ENCODE measurements at regions not wholly inside any gene's neighbourhood (a gene's known extent, or its start where the extent isn't known, plus 50 kb on each side); places are given as distances from the start of the nearest gene placed in this dataset.

DNA sequence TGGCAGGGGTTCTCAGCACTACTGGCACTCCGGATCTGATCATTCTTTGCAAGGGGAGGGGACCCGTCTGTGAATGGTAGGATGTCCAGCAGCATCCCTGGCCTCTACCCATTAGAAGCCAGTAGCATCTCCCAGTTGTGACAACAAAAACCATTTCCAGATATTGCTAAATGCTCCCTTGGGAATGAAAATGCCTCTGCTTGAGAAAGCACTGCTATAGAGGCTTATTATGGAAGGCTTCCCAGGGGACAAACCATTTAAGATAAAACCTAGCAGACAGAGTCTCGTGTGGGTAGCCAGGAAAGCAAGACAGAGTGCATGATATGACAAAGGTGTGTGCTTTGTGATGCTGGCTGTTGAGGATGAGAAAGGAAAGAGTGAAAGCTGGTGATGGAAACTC, 273.7 kb downstream of the TMX3 start:
- DNase-seq, result no peak
- intact Hi-C loops (cut with DNase I; ENCODE audit: low total_unique reads), result no loop called here
- TF ChIP-seq, protein P1, sequence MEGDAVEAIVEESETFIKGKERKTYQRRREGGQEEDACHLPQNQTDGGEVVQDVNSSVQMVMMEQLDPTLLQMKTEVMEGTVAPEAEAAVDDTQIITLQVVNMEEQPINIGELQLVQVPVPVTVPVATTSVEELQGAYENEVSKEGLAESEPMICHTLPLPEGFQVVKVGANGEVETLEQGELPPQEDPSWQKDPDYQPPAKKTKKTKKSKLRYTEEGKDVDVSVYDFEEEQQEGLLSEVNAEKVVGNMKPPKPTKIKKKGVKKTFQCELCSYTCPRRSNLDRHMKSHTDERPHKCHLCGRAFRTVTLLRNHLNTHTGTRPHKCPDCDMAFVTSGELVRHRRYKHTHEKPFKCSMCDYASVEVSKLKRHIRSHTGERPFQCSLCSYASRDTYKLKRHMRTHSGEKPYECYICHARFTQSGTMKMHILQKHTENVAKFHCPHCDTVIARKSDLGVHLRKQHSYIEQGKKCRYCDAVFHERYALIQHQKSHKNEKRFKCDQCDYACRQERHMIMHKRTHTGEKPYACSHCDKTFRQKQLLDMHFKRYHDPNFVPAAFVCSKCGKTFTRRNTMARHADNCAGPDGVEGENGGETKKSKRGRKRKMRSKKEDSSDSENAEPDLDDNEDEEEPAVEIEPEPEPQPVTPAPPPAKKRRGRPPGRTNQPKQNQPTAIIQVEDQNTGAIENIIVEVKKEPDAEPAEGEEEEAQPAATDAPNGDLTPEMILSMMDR (IDR thresholded peaks at IDR 0.05), result no peak
- Histone ChIP-seq H3K36me3 (no peaks in the 10 kb centered on the region), H3K4me1 (no peaks in the 10 kb centered on the region), H3K27me3 (no peaks in the 10 kb centered on the region), H3K4me3 (no peak overlapping the region), H3K9me3 (no peaks in the 10 kb centered on the region), H3K27ac (no peak overlapping the region)

DNA sequence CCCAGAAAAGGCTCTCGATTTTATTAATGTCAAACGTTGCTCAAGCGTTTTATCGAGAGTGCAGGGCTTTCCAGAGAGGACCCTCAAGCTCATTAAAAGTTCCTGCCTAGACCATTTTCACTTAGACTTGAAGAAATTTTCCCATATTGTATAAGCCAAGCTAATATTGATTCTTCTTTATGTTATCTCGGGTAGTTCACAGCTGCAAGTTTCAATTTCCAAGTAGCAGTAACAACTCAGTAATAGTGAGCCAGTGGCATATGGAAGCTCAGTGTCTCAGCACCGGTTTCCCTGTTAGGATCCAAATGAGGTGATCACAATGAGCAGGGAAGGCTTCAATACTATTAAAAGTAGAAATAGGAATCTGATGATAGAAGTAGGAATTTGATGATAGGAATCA, 274.5 kb downstream of the TMX3 start:
- DNase-seq, result no peak
- intact Hi-C loops (cut with DNase I; ENCODE audit: low total_unique reads), result no loop called here
- no peaks in the 10 kb centered on the region for H3K27me3 ChIP-seq
- H3K36me3 ChIP-seq, result no peaks in the 10 kb centered on the region
- H3K27ac ChIP-seq, result no peak overlapping the region
- H3K9me3 ChIP-seq, result no peaks in the 10 kb centered on the region
- no peak overlapping the region for H3K4me3 ChIP-seq
- TF ChIP-seq, protein P1 (IDR thresholded peaks at IDR 0.05), result no peak
- H3K4me1 ChIP-seq, result no peaks in the 10 kb centered on the region

DNA sequence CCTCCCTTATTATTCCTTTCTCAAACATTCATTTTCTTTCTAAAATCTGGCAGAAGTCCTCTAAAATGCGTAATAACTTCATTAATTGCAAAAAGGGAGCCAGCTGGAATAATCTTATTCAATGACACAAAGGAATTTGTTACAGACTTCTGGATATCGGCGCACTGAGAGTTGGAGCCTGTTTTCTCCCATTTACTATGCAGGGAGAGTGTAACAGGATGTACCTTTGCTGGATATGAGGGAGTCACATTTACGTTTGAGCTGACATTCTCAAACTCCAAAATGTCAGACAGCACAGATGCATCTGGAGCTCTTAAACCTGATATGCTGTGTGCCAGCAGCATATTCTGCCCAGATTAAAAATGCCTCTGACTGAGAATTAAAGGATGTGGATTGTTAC, 275.3 kb downstream of the TMX3 start:
- TF ChIP-seq, protein P1 (IDR thresholded peaks at IDR 0.05), result no peak
- Histone ChIP-seq H3K4me3 (no peak overlapping the region), H3K27me3 (no peaks in the 10 kb centered on the region), H3K36me3 (no peaks in the 10 kb centered on the region), H3K27ac (no peak overlapping the region), H3K4me1 (no peaks in the 10 kb centered on the region), H3K9me3 (no peaks in the 10 kb centered on the region)
- DNase-seq, result no peak
- intact Hi-C loops (cut with DNase I; ENCODE audit: low total_unique reads), result no loop called here

DNA sequence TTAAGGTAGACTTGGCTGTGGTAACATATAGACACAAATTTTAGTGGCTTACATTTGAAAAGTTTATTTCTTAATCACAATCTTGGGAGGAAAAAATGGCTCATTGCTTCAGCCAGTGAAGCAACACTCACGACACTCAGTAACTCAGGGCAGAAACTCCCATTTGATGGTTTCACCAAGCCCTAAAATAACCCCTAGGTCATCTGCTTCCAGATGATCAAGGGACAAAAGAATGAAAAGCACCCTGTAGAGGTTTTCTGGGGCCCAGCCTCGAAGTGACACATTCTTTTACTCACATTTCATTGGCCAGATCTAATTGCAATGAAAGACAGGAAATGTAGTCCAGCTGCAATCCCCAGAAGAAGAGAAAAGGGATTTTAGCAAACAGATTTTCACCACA, 275.9 kb downstream of the TMX3 start:
- Histone ChIP-seq H3K36me3 (no peaks in the 10 kb centered on the region), H3K9me3 (no peaks in the 10 kb centered on the region), H3K27me3 (no peaks in the 10 kb centered on the region), H3K4me3 (no peak overlapping the region), H3K27ac (no peak overlapping the region), H3K4me1 (no peaks in the 10 kb centered on the region)
- TF ChIP-seq, protein P1 (IDR thresholded peaks at IDR 0.05), result no peak
- no peak for DNase-seq
- intact Hi-C loops (cut with DNase I; ENCODE audit: low total_unique reads), result no loop called here

DNA sequence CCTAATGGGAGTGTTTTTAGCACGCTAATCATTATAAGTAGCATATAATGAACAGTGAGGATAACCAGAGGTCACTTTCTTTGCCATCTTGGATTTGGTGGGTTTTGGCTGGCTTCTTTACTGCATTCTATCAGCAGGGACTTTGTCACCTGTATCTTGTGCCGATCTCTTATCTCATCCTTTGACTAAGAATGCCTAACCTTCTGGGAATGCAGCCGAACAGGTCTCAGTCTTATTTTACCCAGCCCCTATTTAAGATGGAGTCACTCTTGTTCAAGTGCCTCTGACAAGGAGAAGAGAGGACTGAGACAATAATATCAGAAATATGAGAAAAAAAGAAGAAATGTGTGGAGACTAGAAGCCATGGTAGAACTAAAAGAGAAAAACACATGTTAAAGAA, 276.4 kb downstream of the TMX3 start:
- no peak for DNase-seq
- H3K36me3 ChIP-seq, result no peaks in the 10 kb centered on the region
- intact Hi-C loops (cut with DNase I; ENCODE audit: low total_unique reads), result no loop called here
- no peaks in the 10 kb centered on the region for H3K4me1 ChIP-seq
- no peak overlapping the region for H3K27ac ChIP-seq
- no peaks in the 10 kb centered on the region for H3K27me3 ChIP-seq
- TF ChIP-seq, protein P1 (IDR thresholded peaks at IDR 0.05), result no peak
- no peak overlapping the region for H3K4me3 ChIP-seq
- H3K9me3 ChIP-seq, result no peaks in the 10 kb centered on the region

DNA sequence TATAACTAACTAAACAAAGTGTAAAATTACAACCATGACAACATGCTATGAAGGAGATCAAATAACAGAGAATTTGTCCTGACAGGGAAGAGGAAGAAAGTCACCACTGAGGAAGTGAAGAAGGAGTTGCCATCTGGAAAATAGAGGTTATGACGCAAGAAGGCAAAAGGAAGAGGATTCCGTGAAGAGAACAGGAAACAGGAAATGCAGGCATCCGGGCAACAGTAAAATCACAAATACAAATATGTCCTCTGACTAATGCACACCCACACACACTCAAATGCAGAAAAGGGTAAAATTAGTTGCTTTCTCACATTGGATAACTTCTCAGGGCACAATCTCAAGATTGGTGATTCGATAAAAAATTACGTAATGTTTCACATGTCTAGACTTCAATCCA, 278.4 kb downstream of the TMX3 start:
- no peaks in the 10 kb centered on the region for H3K9me3 ChIP-seq
- H3K36me3 ChIP-seq, result no peaks in the 10 kb centered on the region
- no peak for DNase-seq
- no peak overlapping the region for H3K27ac ChIP-seq
- no peaks in the 10 kb centered on the region for H3K4me1 ChIP-seq
- TF ChIP-seq, protein P1 (IDR thresholded peaks at IDR 0.05), result no peak
- H3K27me3 ChIP-seq, result no peaks in the 10 kb centered on the region
- intact Hi-C loops (cut with DNase I; ENCODE audit: low total_unique reads), result no loop called here
- H3K4me3 ChIP-seq, result no peak overlapping the region
